ENCODE measurements at regions not wholly inside any gene's neighbourhood (a gene's known extent, or its start where the extent isn't known, plus 50 kb on each side); places are given as distances from the start of the nearest gene placed in this dataset.

GRCh38 chr5:9924614-9925013, 294.5 kb upstream of the TAS2R1 start:
- peaks cover 0 to 1% (median 0%) of the 10 kb centered on the region in 4 experiments; a peak in 2 of 7 replicates for H3K27me3 ChIP-seq (replicated peaks in 1 of 4; ENCODE audit: control insufficient read depth in 3 of 4, extremely low read depth in 1 of 4, insufficient read depth in 3 of 4, low read length in 3 of 4)
- no peak overlapping the region for H2BK12ac ChIP-seq (ENCODE audit: low read depth, low read length)
- DNase-seq (ENCODE audit: low read depth in 1 of 2, low spot score in 2 of 2): no peak
- WGBS, 2 experiments (ENCODE audit: extremely low coverage in 1 of 2, insufficient coverage in 1 of 2, insufficient read length in 1 of 2, insufficient replicate concordance in 2 of 2, low coverage in 1 of 2, low lambda C conversion rate in 2 of 2, missing lambda C conversion rate in 1 of 2): 70% methylated on average over 2 of the region's 2 CpGs; no CpG with 5 or more reads in 1 of the 2 experiments
- no peak overlapping the region for H3K4ac ChIP-seq (replicated peaks; ENCODE audit: insufficient read length, low read depth, low read length)
- H3K9ac ChIP-seq (replicated peaks in 1 of 4; ENCODE audit: extremely low read depth in 1 of 4, low read depth in 3 of 4, low read length in 3 of 4): no peak overlapping the region
- H3K18ac ChIP-seq (ENCODE audit: extremely low read depth, low read length): no peak overlapping the region
- no peak overlapping the region for H3K56ac ChIP-seq (replicated peaks; ENCODE audit: insufficient read length, low read depth, low read length)
- H3K23ac ChIP-seq (ENCODE audit: insufficient read length): no peak overlapping the region
- no peaks in the 10 kb centered on the region for H3K23me2 ChIP-seq (ENCODE audit: low read depth, low read length)
- no peak overlapping the region for H4K8ac ChIP-seq (ENCODE audit: extremely low read depth, insufficient read depth, low read length)
- no peak overlapping the region for H2BK15ac ChIP-seq (ENCODE audit: low read length)
- H3K4me1 ChIP-seq (replicated peaks in 1 of 4; ENCODE audit: control insufficient read depth in 3 of 4, insufficient read depth in 4 of 4, low read length in 3 of 4): peaks cover 0 to 8% (median 1%) of the 10 kb centered on the region in 4 experiments; a peak in 4 of 7 replicates
- H4K20me1 ChIP-seq (replicated peaks in 1 of 2; ENCODE audit: control insufficient read depth in 1 of 2, insufficient read depth in 2 of 2, low read length in 2 of 2): no peaks in the 10 kb centered on the region
- CTCF ChIA-PET (ENCODE audit: partially characterized antibody): interaction anchor here (0.6 to 5.4 kb wide), 3 partner anchors 29 to 190 kb away, joined by 3 to 18 read pairs (median 3); no protein-coding TSS in a partner anchor
- no peak overlapping the region for H3K4me2 ChIP-seq (ENCODE audit: insufficient read depth in 1 of 2, low read depth in 2 of 2, low read length in 2 of 2)
- no peak overlapping the region for H3K27ac ChIP-seq (ENCODE audit: low read depth, low read length)
- no peak for FAIRE-seq
- no peak overlapping the region for H2AK5ac ChIP-seq (ENCODE audit: low read depth, low read length)
- POLR2A ChIA-PET (ENCODE audit: partially characterized antibody): interaction anchor here (0.6 kb wide), 1 partner anchor 326 kb away, joined by 4 read pairs; no protein-coding TSS in a partner anchor
- no peak overlapping the region for H2AFZ ChIP-seq (ENCODE audit: low read length)
- H3K4me3 ChIP-seq (ENCODE audit: extremely low read depth in 1 of 4, insufficient read depth in 2 of 4, low read depth in 3 of 4, low read length in 4 of 4): no peak overlapping the region
- H2BK20ac ChIP-seq (ENCODE audit: low read length): no peak overlapping the region
- no peaks in the 10 kb centered on the region for H3K79me1 ChIP-seq (ENCODE audit: low read depth, low read length)
- no peaks in the 10 kb centered on the region; a peak in 1 of 8 replicates for H3K36me3 ChIP-seq (ENCODE audit: control insufficient read depth in 2 of 4, insufficient read depth in 4 of 4, low read length in 3 of 4)
- H2BK5ac ChIP-seq (ENCODE audit: low read depth, low read length): no peak overlapping the region
- peaks cover 12 to 14% of the 10 kb centered on the region in 2 experiments; a peak in 3 of 4 replicates for H3K9me3 ChIP-seq (ENCODE audit: insufficient read depth in 2 of 2, low read depth in 1 of 2, low read length in 1 of 2)
- no peaks in the 10 kb centered on the region for H3K79me2 ChIP-seq (ENCODE audit: control insufficient read depth in 1 of 2, insufficient read depth in 2 of 2, low read length in 2 of 2)
- no peak overlapping the region for H3K14ac ChIP-seq (ENCODE audit: insufficient read length)
- H2BK120ac ChIP-seq (replicated peaks; ENCODE audit: low read depth, low read length): no peak overlapping the region
- H4K91ac ChIP-seq (replicated peaks; ENCODE audit: insufficient read length, low read length): no peak overlapping the region
- H4K5ac ChIP-seq (ENCODE audit: insufficient read length, low read depth, low read length): no peak overlapping the region
- TF ChIP-seq, protein P1, sequence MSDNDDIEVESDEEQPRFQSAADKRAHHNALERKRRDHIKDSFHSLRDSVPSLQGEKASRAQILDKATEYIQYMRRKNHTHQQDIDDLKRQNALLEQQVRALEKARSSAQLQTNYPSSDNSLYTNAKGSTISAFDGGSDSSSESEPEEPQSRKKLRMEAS (IDR thresholded peaks at IDR 0.05): no peak
- TF ChIP-seq ATF2 (IDR thresholded peaks at IDR 0.05; ENCODE audit: low read length): no peak
